KMS-11 (cell line): ENCODE measurements at regions not wholly inside any gene's neighbourhood (a gene's known extent, or its start where the extent isn't known, plus 50 kb on each side); places are given as distances from the start of the nearest gene placed in this dataset.

Experiments used
- H2AFZ ChIP-seq: fragments of 200-600 bp; sonication (generic); 2 replicates; pipeline ENCODE4 v1.6.1; 2016; ENCODE audit warnings: antibody characterized with exemption, mixed run types, low read depth
- H3K27ac ChIP-seq: fragments of 200-600 bp; sonication (generic); 2 replicates; pipeline ENCODE4 v1.6.1; 2016; ENCODE audit warnings: mild to moderate bottlenecking, mixed run types
- H3K27me3 ChIP-seq: fragments of 200-600 bp; sonication (generic); 2 replicates; pipeline ENCODE4 v1.6.1; 2017; ENCODE audit warnings: mild to moderate bottlenecking, low read depth, mixed run types, moderate library complexity; ENCODE audit not compliant: insufficient read depth
- H3K36me3 ChIP-seq: fragments of 200-600 bp; sonication (generic); 2 replicates; pipeline ENCODE4 v1.6.1; 2017; ENCODE audit warnings: mild to moderate bottlenecking, mixed run types; ENCODE audit not compliant: insufficient read depth
- H3K4me1 ChIP-seq: fragments of 200-600 bp; sonication (generic); 2 replicates; pipeline ENCODE4 v1.6.1; 2016; ENCODE audit warnings: mild to moderate bottlenecking, low read depth, mixed run types; ENCODE audit not compliant: poor library complexity, severe bottlenecking
- H3K4me2 ChIP-seq: fragments of 200-600 bp; sonication (generic); 2 replicates; pipeline ENCODE4 v1.7.0; 2016; ENCODE audit warnings: mild to moderate bottlenecking, mixed run types
- H3K4me3 ChIP-seq: fragments of 200-600 bp; sonication (generic); IDR thresholded peaks from 2 replicates; pipeline ENCODE4 v1.6.1; 2017; ENCODE audit warnings: low read depth, low read length, mixed read lengths; ENCODE audit not compliant: insufficient read depth
- H3K79me2 ChIP-seq: fragments of 200-600 bp; sonication (generic); 2 replicates; pipeline ENCODE4 v1.6.1; 2016; ENCODE audit warnings: low read depth, mixed run types; ENCODE audit not compliant: insufficient read depth
- H3K9ac ChIP-seq: fragments of 200-600 bp; sonication (generic); 2 replicates; pipeline ENCODE4 v1.6.1; 2016; ENCODE audit warnings: mild to moderate bottlenecking, mixed run types
- H4K20me1 ChIP-seq: fragments of 200-600 bp; sonication (generic); 2 replicates; pipeline ENCODE4 v1.6.1; 2016; ENCODE audit warnings: mild to moderate bottlenecking, mixed run types; ENCODE audit not compliant: insufficient read depth
- TF ChIP-seq, protein P1 (sequence below): fragments of 200-600 bp; sonication (generic); conservative IDR thresholded peaks from 2 replicates; pipeline ENCODE4 v1.6.1; 2017; ENCODE audit warnings: low read depth, mild to moderate bottlenecking, antibody characterized with exemption, low read length, moderate library complexity, mixed read lengths

DNA sequence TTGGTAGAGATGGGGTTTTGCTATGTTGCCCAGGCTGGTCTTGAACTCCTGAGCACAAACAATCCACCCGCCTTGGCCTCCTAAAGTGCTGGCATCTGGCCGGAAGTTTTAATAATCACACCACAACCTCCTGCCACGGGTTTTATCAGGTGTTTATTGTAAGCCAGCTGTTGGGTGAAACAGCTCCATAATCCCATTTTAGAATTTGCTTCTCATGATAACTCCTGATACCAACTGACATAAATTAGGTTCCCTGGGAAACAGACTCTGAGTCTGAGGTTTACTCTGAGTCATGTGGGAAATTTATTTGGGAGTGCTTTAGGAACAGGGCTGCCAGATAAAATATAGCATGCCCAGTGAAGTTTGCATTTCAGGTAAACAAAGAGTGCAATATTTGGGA is 122.6 kb upstream of the MED13 start:
- H3K9ac ChIP-seq = no peak overlapping the region

DNA sequence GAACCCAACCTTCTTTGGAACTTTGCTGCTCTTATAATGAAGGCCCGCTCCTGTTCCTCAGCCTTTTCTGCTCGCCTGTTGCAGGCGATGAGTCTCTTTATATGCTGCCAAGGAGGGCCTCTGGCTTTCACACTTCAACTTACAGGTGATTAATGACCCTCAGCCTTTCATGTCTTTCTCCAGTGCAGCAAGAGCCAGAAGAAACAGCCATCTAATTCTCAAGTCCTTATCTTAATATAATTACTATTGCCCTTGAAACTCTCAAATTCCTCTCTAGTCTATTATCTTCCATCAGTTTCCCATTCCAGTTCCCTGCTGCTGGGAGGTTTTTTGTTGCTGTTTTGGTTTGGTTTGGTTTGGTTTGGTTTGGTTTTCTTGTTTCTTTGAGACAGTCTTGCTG is 121.8 kb upstream of the MED13 start:
- Histone ChIP-seq H3K79me2 (no peaks in the 10 kb centered on the region), H3K4me3 (no peak overlapping the region), H3K4me1 (no peaks in the 10 kb centered on the region), H4K20me1 (no peaks in the 10 kb centered on the region), H3K4me2 (no peak overlapping the region), H3K27ac (no peak overlapping the region), H3K27me3 (no peaks in the 10 kb centered on the region), H3K36me3 (no peaks in the 10 kb centered on the region), H3K9ac (no peak overlapping the region), H2AFZ (no peak overlapping the region)
- TF ChIP-seq, protein P1, sequence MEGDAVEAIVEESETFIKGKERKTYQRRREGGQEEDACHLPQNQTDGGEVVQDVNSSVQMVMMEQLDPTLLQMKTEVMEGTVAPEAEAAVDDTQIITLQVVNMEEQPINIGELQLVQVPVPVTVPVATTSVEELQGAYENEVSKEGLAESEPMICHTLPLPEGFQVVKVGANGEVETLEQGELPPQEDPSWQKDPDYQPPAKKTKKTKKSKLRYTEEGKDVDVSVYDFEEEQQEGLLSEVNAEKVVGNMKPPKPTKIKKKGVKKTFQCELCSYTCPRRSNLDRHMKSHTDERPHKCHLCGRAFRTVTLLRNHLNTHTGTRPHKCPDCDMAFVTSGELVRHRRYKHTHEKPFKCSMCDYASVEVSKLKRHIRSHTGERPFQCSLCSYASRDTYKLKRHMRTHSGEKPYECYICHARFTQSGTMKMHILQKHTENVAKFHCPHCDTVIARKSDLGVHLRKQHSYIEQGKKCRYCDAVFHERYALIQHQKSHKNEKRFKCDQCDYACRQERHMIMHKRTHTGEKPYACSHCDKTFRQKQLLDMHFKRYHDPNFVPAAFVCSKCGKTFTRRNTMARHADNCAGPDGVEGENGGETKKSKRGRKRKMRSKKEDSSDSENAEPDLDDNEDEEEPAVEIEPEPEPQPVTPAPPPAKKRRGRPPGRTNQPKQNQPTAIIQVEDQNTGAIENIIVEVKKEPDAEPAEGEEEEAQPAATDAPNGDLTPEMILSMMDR = no peak

More for the DNA sequence above, 122.6 kb upstream of the MED13 start:
- Histone ChIP-seq H3K4me1 (no peaks in the 10 kb centered on the region), H3K4me2 (no peak overlapping the region), H3K36me3 (no peaks in the 10 kb centered on the region), H3K79me2 (no peaks in the 10 kb centered on the region), H3K27me3 (no peaks in the 10 kb centered on the region), H4K20me1 (no peaks in the 10 kb centered on the region), H3K4me3 (no peak overlapping the region), H2AFZ (no peak overlapping the region), H3K27ac (no peak overlapping the region)
- TF ChIP-seq, protein P1 = no peak

DNA sequence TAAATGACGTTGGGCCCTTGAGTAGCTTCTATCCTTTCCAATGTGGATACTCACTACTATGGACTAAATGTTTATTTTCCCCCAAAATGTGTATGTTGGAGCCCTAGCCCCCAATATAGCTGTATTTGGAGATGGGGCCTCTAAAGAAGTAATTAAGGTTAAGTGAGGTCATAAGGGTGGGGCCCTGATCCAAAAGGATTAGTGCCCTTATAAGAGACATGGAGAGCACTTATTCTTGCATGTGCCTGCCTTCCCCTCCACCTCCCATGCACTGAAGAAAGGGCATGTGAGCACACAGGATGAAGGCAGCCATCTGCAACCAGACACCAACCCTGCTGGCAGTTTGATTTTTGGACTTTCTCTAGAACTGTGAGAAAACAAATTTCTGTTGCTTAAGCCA is 115.7 kb upstream of the MED13 start:
- H3K27ac ChIP-seq = no peak overlapping the region

DNA sequence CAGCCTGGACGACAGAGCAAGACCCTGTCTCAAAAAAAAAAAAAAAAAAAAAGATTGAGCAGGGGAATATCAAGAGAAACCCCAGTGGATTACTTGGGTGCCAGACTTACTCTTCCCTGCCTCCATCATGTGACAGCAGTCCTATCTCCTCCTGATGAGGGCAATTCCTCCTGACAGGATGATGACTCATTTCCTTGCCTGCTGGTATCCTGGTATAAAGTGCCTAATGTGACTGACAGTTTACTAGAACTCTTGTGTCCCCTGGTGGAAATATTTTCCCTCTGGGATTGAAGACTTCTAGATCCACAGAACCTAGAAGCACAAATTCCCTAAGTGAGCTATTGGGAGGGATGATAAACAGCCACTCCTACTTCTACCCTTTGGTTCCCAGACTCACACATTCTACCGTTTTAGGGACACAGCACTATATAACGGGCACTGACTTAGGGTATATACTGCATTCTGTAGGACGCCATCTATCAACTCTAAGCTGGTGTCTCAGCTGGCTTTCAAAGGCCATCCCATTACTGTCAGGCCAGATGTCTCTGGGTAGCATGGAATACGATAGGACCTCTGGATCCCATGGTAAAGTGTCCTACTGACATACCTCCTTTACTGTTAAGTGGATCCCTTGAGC is 114.6 kb upstream of the MED13 start:
- no peak overlapping the region for H3K9ac ChIP-seq

More for the DNA sequence above, 115.7 kb upstream of the MED13 start:
- H4K20me1 ChIP-seq = no peaks in the 10 kb centered on the region
- H3K79me2 ChIP-seq = no peaks in the 10 kb centered on the region
- H2AFZ ChIP-seq = no peak overlapping the region
- no peak overlapping the region for H3K4me2 ChIP-seq
- H3K36me3 ChIP-seq = no peaks in the 10 kb centered on the region
- H3K27me3 ChIP-seq = no peaks in the 10 kb centered on the region
- no peak overlapping the region for H3K4me3 ChIP-seq
- TF ChIP-seq, protein P1 = no peak
- no peaks in the 10 kb centered on the region for H3K4me1 ChIP-seq
- no peak overlapping the region for H3K9ac ChIP-seq

More for the DNA sequence above, 114.6 kb upstream of the MED13 start:
- H3K79me2 ChIP-seq = no peaks in the 10 kb centered on the region
- H3K4me1 ChIP-seq = no peaks in the 10 kb centered on the region
- H3K27me3 ChIP-seq = no peaks in the 10 kb centered on the region
- no peak overlapping the region for H3K4me2 ChIP-seq
- no peaks in the 10 kb centered on the region for H4K20me1 ChIP-seq
- no peaks in the 10 kb centered on the region for H3K36me3 ChIP-seq
- H3K27ac ChIP-seq = no peak overlapping the region
- H3K4me3 ChIP-seq = no peak overlapping the region
- H2AFZ ChIP-seq = no peak overlapping the region
- TF ChIP-seq, protein P1 = no peak
